ENCODE measurements at regions not wholly inside any gene's neighbourhood (a gene's known extent, or its start where the extent isn't known, plus 50 kb on each side); places are given as distances from the start of the nearest gene placed in this dataset.

- no peaks in the 10 kb centered on the region for H3K27me3 ChIP-seq (ENCODE audit: insufficient read depth, poor library complexity, severe bottlenecking)
- peaks cover 2% of the 10 kb centered on the region for H3K9me3 ChIP-seq (ENCODE audit: severe bottlenecking)
- no peaks in the 10 kb centered on the region for H3K36me3 ChIP-seq (ENCODE audit: low read depth)
- DNase-seq (ENCODE audit: low spot score) (no peak), ATAC-seq (ENCODE audit: low read depth) (no peak)
- no peak for TF ChIP-seq CTCF (IDR thresholded peaks at IDR 0.05; ENCODE audit: poor library complexity, severe bottlenecking)
- H3K27ac ChIP-seq (ENCODE audit: poor library complexity, severe bottlenecking) = no peak overlapping the region
- no peak overlapping the region for H3K4me3 ChIP-seq (ENCODE audit: severe bottlenecking)
- H3K4me1 ChIP-seq (ENCODE audit: insufficient read depth, poor library complexity, severe bottlenecking) = peaks cover 23% of the 10 kb centered on the region
Measured at GRCh38 chr6:140540743-140541142, 1166.3 kb upstream of the CITED2 start.

GRCh38 chr6:140538926-140539325 lies 1164.5 kb upstream of the CITED2 start:
- Histone ChIP-seq H3K9me3 (ENCODE audit: severe bottlenecking) (peaks cover 9% of the 10 kb centered on the region), H3K27me3 (ENCODE audit: insufficient read depth, poor library complexity, severe bottlenecking) (no peaks in the 10 kb centered on the region), H3K36me3 (ENCODE audit: low read depth) (no peaks in the 10 kb centered on the region), H3K27ac (ENCODE audit: poor library complexity, severe bottlenecking) (peak overlapping the region; percentile 85), H3K4me3 (ENCODE audit: severe bottlenecking) (no peak overlapping the region), H3K4me1 (ENCODE audit: insufficient read depth, poor library complexity, severe bottlenecking) (peaks cover 23% of the 10 kb centered on the region)
- DNase-seq (ENCODE audit: low spot score) (no peak), ATAC-seq (ENCODE audit: low read depth) (no peak)
- peak; percentile 16 for TF ChIP-seq CTCF (IDR thresholded peaks at IDR 0.05; ENCODE audit: poor library complexity, severe bottlenecking)

GRCh38 chr6:140537834-140538705 lies 1163.6 kb upstream of the CITED2 start:
- Histone ChIP-seq H3K27me3 (ENCODE audit: insufficient read depth, poor library complexity, severe bottlenecking) (no peaks in the 10 kb centered on the region), H3K27ac (ENCODE audit: poor library complexity, severe bottlenecking) (peak overlapping the region; percentile 85), H3K36me3 (ENCODE audit: low read depth) (no peaks in the 10 kb centered on the region), H3K9me3 (ENCODE audit: severe bottlenecking) (peaks cover 11% of the 10 kb centered on the region), H3K4me1 (ENCODE audit: insufficient read depth, poor library complexity, severe bottlenecking) (peaks cover 23% of the 10 kb centered on the region), H3K4me3 (ENCODE audit: severe bottlenecking) (no peak overlapping the region)
- DNase-seq (ENCODE audit: low spot score) = peak; percentile 55
- ATAC-seq (ENCODE audit: low read depth) = peak; percentile 100
- TF ChIP-seq CTCF (IDR thresholded peaks at IDR 0.05; ENCODE audit: poor library complexity, severe bottlenecking) = no peak

GRCh38 chr6:140537211-140537610 lies 1162.8 kb upstream of the CITED2 start:
- ATAC-seq (ENCODE audit: low read depth) = no peak
- Histone ChIP-seq H3K36me3 (ENCODE audit: low read depth) (no peaks in the 10 kb centered on the region), H3K4me1 (ENCODE audit: insufficient read depth, poor library complexity, severe bottlenecking) (peaks cover 23% of the 10 kb centered on the region), H3K27me3 (ENCODE audit: insufficient read depth, poor library complexity, severe bottlenecking) (no peaks in the 10 kb centered on the region), H3K27ac (ENCODE audit: poor library complexity, severe bottlenecking) (peak overlapping the region; percentile 85), H3K9me3 (ENCODE audit: severe bottlenecking) (peaks cover 11% of the 10 kb centered on the region), H3K4me3 (ENCODE audit: severe bottlenecking) (no peak overlapping the region)
- TF ChIP-seq CTCF (IDR thresholded peaks at IDR 0.05; ENCODE audit: poor library complexity, severe bottlenecking) = no peak
- no peak for DNase-seq (ENCODE audit: low spot score)

GRCh38 chr6:140535511-140535910 lies 1161.1 kb upstream of the CITED2 start:
- Histone ChIP-seq H3K27me3 (ENCODE audit: insufficient read depth, poor library complexity, severe bottlenecking) (no peaks in the 10 kb centered on the region), H3K9me3 (ENCODE audit: severe bottlenecking) (peaks cover 11% of the 10 kb centered on the region), H3K4me1 (ENCODE audit: insufficient read depth, poor library complexity, severe bottlenecking) (peaks cover 23% of the 10 kb centered on the region), H3K27ac (ENCODE audit: poor library complexity, severe bottlenecking) (no peak overlapping the region), H3K4me3 (ENCODE audit: severe bottlenecking) (no peak overlapping the region), H3K36me3 (ENCODE audit: low read depth) (no peaks in the 10 kb centered on the region)
- TF ChIP-seq CTCF (IDR thresholded peaks at IDR 0.05; ENCODE audit: poor library complexity, severe bottlenecking) = no peak
- no peak for DNase-seq (ENCODE audit: low spot score)
- ATAC-seq (ENCODE audit: low read depth) = no peak

Measured in RWPE2 (cell line).